ENCODE measurements at regions not wholly inside any gene's neighbourhood (a gene's known extent, or its start where the extent isn't known, plus 50 kb on each side); places are given as distances from the start of the nearest gene placed in this dataset.

GRCh38 chr9:4921449-4921848 is 63.6 kb upstream of the JAK2 start:
- DNase-seq: no peak

- DNase-seq: no peak
Observed at GRCh38 chr9:4922101-4922500, 63.0 kb upstream of the JAK2 start.

- DNase-seq: no peak
Observed at GRCh38 chr9:4922730-4923129, 62.3 kb upstream of the JAK2 start.

GRCh38 chr9:4923141-4923540 is 61.9 kb upstream of the JAK2 start:
- DNase-seq: no peak

- DNase-seq: peak; percentile 2
Observed at GRCh38 chr9:4923580-4924544, 61.2 kb upstream of the JAK2 start.

GRCh38 chr9:4926239-4926638 is 58.8 kb upstream of the JAK2 start:
- no peak for DNase-seq

GRCh38 chr9:4927043-4927471 is 58.0 kb upstream of the JAK2 start:
- DNase-seq: no peak

- no peak for DNase-seq
Observed at GRCh38 chr9:4927701-4928100, 57.4 kb upstream of the JAK2 start.

- no peak for DNase-seq
Observed at GRCh38 chr9:4929917-4930316, 55.2 kb upstream of the JAK2 start.

- DNase-seq: no peak
Observed at GRCh38 chr9:4932681-4933080, 52.4 kb upstream of the JAK2 start.

GRCh38 chr9:4933177-4933576 is 51.9 kb upstream of the JAK2 start:
- DNase-seq: no peak

GRCh38 chr9:4933861-4934260 is 51.2 kb upstream of the JAK2 start:
- DNase-seq: no peak

- no peak for DNase-seq
Observed at GRCh38 chr9:4935001-4935672, 49.9 kb upstream of the JAK2 start.

Measured in NCI-H1092 treated with DMSO at 0.1 percent for 48 hours (cell line).